HG02798 (cell line): ENCODE measurements at regions not wholly inside any gene's neighbourhood (a gene's known extent, or its start where the extent isn't known, plus 50 kb on each side); places are given as distances from the start of the nearest gene placed in this dataset.

Experiments used
- ATAC-seq: cut with Tn5 transposase; IDR thresholded peaks from one replicate; pipeline ENCODE4 v1.9.1; 2021; ENCODE audit warnings: mild to moderate bottlenecking; ENCODE audit not compliant: unreplicated experiment, poor library complexity

GRCh38 chr6:105886066-105886813 lies 199.9 kb upstream of the PRDM1 start:
- ATAC-seq, result no peak

- no peak for ATAC-seq
Measured at GRCh38 chr6:105884426-105884825, 201.7 kb upstream of the PRDM1 start.

GRCh38 chr6:105884011-105884410 lies 202.1 kb upstream of the PRDM1 start:
- ATAC-seq, result no peak

GRCh38 chr6:105882828-105883227 lies 203.3 kb upstream of the PRDM1 start:
- no peak for ATAC-seq

- ATAC-seq, result no peak
Measured at GRCh38 chr6:105882121-105882803, 203.9 kb upstream of the PRDM1 start.

- ATAC-seq, result no peak
Measured at GRCh38 chr6:105881608-105882007, 204.5 kb upstream of the PRDM1 start.

- peak; percentile 55 for ATAC-seq
Measured at GRCh38 chr6:105880030-105880492, 206.1 kb upstream of the PRDM1 start.

GRCh38 chr6:105879146-105879545 lies 207.0 kb upstream of the PRDM1 start:
- ATAC-seq, result no peak

GRCh38 chr6:105875974-105876640 lies 210.0 kb upstream of the PRDM1 start:
- no peak for ATAC-seq

- no peak for ATAC-seq
Measured at GRCh38 chr6:105874835-105875626, 211.1 kb upstream of the PRDM1 start.

- no peak for ATAC-seq
Measured at GRCh38 chr6:105873799-105874198, 212.3 kb upstream of the PRDM1 start.

GRCh38 chr6:105873211-105873704 lies 212.9 kb upstream of the PRDM1 start:
- ATAC-seq, result peak; percentile 29

GRCh38 chr6:105872249-105872648 lies 213.9 kb upstream of the PRDM1 start:
- ATAC-seq, result no peak

- ATAC-seq, result no peak
Measured at GRCh38 chr6:105871542-105871941, 214.6 kb upstream of the PRDM1 start.

GRCh38 chr6:105869835-105870440 lies 216.2 kb upstream of the PRDM1 start:
- ATAC-seq, result no peak

- no peak for ATAC-seq
Measured at GRCh38 chr6:105868823-105869460, 217.2 kb upstream of the PRDM1 start.

- no peak for ATAC-seq
Measured at GRCh38 chr6:105867821-105868220, 218.3 kb upstream of the PRDM1 start.

GRCh38 chr6:105867277-105867676 lies 218.9 kb upstream of the PRDM1 start:
- no peak for ATAC-seq

GRCh38 chr6:105862936-105863607 lies 223.1 kb upstream of the PRDM1 start:
- peak; percentile 62 for ATAC-seq
